GM20000 (cell line): ENCODE measurements at regions not wholly inside any gene's neighbourhood (a gene's known extent, or its start where the extent isn't known, plus 50 kb on each side); places are given as distances from the start of the nearest gene placed in this dataset.

ENCODE experiments used
- DNase-seq: peaks from one replicate; pipeline ENCODE4 v3.0.0; 2012; ENCODE audit warnings: low spot score
- TF ChIP-seq, protein P1 (sequence below): IDR thresholded peaks from 2 replicates; pipeline ENCODE4 v1.5.1; 2012; ENCODE audit warnings: mild to moderate bottlenecking, control low read depth; ENCODE audit errors: extremely low read depth, missing control alignments

DNA sequence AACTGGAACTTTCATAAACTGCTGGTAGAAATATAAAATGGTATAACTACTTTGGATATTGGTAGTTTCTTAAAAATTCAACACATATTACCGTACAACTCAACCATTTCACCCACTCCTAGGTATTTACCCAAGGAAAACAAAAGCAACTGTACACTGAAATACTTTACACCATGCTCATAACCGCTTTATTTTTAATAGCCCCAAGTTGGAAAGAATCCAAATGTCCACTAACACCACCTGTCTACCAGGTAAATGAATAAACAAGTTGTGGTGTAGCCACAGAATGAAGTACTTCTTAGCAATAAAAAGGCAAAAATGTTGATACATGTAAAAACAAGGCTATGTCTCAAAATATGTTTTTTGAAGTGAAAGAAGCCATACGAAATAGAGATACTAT is 215.9 kb upstream of the PEX5L start:
- TF ChIP-seq, protein P1, sequence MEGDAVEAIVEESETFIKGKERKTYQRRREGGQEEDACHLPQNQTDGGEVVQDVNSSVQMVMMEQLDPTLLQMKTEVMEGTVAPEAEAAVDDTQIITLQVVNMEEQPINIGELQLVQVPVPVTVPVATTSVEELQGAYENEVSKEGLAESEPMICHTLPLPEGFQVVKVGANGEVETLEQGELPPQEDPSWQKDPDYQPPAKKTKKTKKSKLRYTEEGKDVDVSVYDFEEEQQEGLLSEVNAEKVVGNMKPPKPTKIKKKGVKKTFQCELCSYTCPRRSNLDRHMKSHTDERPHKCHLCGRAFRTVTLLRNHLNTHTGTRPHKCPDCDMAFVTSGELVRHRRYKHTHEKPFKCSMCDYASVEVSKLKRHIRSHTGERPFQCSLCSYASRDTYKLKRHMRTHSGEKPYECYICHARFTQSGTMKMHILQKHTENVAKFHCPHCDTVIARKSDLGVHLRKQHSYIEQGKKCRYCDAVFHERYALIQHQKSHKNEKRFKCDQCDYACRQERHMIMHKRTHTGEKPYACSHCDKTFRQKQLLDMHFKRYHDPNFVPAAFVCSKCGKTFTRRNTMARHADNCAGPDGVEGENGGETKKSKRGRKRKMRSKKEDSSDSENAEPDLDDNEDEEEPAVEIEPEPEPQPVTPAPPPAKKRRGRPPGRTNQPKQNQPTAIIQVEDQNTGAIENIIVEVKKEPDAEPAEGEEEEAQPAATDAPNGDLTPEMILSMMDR = no peak

DNA sequence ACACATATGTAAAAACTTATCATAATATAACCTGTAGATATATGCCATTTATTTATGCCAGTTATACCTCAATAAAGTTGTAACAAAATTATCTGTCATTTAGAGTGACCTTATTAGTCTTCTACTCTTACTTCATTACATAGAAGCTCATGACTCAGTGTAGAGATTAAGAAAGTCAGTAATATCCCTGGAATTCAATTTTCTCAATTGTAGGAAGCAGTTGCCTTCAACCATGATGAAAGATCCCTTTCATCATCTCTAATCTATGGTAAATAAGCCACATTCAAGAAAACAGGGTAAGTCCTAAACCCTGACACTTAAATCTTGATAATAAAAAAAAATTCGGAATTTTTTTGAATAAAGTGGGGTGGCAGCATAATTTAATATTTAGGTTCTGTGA is 216.5 kb upstream of the PEX5L start:
- no peak for DNase-seq
- TF ChIP-seq, protein P1 = no peak

More for the DNA sequence above, 215.9 kb upstream of the PEX5L start:
- no peak for DNase-seq

DNA sequence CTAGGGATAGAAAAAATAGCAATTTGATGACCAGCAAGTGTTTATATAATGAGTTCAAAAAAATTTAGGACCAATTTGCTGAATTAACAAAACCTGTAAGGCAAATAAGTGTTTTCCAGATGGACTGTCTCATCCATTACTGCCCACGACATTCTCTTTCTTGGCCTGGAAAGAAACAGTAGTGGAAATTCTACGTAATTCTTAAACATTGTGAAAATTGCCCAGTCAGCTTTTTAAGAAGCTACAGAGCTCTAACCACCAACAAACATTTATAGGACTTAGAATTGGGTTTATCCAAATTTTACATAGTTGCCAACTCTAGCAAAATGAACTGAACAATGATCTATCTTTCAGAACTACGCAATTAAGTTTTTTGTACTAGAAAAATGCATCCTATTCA is 227.7 kb upstream of the PEX5L start:
- DNase-seq = no peak
- TF ChIP-seq, protein P1 = no peak

DNA sequence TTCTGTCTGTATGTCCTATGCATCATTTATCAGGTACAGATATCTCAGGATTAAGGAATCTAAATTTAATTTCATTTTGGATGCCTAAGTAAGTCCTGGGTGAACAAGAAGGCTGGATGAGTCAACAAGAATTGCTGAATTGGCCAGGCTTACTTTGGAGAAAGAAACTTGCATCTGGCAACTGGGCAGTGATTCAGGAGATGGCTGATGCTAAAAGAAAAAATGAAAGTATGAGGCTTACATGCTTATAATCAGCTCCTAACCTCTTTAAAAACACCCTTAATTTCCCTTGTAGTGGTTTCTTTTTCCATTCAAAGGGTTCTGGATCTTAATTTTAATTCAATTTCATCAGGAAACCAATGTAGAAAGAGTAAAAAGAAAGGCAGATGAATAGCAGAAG is 228.8 kb upstream of the PEX5L start:
- TF ChIP-seq, protein P1 = no peak
- no peak for DNase-seq

DNA sequence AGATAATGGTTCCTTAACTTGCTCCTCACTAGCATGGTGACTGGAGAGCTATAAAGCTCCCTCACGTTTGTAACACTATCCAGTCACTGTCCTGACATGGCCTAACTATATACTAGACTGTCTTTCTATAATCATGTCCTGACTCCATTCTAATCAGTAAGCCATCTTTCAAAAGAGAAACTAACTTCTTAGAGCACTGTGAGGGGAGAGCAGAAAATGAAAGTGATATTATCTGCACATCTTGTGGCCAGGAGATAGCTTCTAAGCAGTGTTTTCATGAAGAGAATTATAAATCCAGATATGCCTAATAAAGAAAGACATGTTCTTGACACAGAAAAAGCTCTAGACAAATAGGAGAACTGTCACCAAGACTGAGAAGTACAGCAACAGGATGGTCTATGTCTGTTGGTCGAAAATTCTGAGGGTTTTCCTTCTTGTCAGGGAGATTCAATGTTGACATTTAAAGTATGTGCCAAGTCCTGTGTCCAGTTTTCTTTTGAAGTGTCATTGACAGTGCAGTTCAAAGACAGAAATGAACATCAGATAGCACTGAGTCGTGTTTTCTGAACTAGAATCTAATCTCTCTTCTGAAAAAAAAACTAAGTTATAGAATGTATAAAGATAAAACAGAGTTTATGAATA is 230.6 kb upstream of the PEX5L start:
- peak; percentile 26 for DNase-seq
- TF ChIP-seq, protein P1 = no peak

DNA sequence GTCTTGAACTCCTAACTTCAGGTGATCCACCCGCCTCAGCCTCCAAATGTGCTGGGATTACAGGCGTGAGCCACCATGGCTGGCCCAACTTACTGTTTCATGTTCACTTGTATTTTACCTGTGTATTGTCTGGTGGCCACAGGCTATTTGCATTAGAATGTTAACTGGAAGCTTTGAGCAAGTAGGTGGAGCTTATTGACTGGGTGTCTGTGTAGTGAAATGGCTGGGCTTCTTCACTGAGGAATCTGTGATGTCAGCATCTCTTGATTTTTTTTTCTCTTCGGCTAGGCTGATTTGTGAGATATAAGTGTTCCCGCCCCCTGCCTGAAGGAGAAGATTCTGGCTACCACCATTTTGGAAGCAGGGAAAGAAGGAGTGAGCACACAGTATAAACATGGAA is 237.8 kb upstream of the PEX5L start:
- DNase-seq = no peak
- TF ChIP-seq, protein P1 = no peak

DNA sequence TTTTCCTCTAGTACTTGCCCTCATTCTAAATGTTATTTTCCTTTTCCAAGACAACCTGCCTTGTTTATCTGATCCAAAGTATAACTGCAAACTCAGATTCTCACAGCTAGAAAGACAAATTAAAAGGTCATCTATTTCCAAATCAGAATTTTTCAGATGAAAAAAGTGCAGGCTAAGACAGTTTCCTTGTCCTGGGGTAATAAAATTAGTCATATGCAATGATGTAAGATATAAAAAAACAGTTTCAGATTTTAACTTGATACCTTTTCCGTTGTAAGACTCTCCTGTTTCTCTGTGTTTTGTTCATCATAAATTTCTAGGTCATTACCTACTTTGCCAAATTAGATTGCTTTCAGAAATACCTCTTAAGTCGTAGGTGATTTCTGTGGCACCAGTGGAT is 238.4 kb upstream of the PEX5L start:
- DNase-seq = no peak
- TF ChIP-seq, protein P1 = no peak
